Neural cell (in vitro differentiated cells): ENCODE measurements at regions not wholly inside any gene's neighbourhood (a gene's known extent, or its start where the extent isn't known, plus 50 kb on each side); places are given as distances from the start of the nearest gene placed in this dataset.

Experiments
- H2AFZ ChIP-seq: fragments of 200-600, 300-800 bp; sonication (generic), shearing (Covaris generic); 2 replicates; pipeline ENCODE4 v1.6.0; 2014; ENCODE audit warnings: low read depth, mild to moderate bottlenecking, antibody characterized with exemption, low read length, moderate library complexity
- H3F3A ChIP-seq: fragments of 200-600 bp; shearing (Covaris generic); 2 replicates; pipeline ENCODE4 v1.6.1; 2016; ENCODE audit warnings: mild to moderate bottlenecking, moderate library complexity, mixed read lengths, antibody characterized with exemption, low read length; ENCODE audit not compliant: insufficient read depth, poor library complexity, severe bottlenecking
- H3K27ac ChIP-seq: fragments of 200-600, 300-800 bp; sonication (generic), shearing (Covaris generic); 2 replicates; pipeline ENCODE4 v1.5.1; 2014; ENCODE audit warnings: mild to moderate bottlenecking, low read length, moderate library complexity
- H3K27me3 ChIP-seq: fragments of 300-800, 200-600 bp; sonication (generic), shearing (Covaris generic); 2 replicates; pipeline ENCODE4 v1.6.0; 2014; ENCODE audit warnings: mild to moderate bottlenecking, low read depth, low read length, moderate library complexity; ENCODE audit not compliant: insufficient read depth
- H3K36me3 ChIP-seq: fragments of 300-800, 200-600 bp; sonication (generic), shearing (Covaris generic); 2 replicates; pipeline ENCODE4 v1.5.1; 2014; ENCODE audit warnings: mild to moderate bottlenecking, antibody characterized with exemption, low read length, moderate library complexity; ENCODE audit not compliant: insufficient read depth
- H3K4me2 ChIP-seq: fragments of 300-800, 200-600 bp; sonication (generic), shearing (Covaris generic); 2 replicates; pipeline ENCODE4 v1.6.0; 2014; ENCODE audit warnings: mild to moderate bottlenecking, low read length
- H3K4me3 ChIP-seq: fragments of 300-800, 200-600 bp; sonication (generic), shearing (Covaris generic); 2 replicates; pipeline ENCODE4 v1.5.1; 2014; ENCODE audit warnings: mild to moderate bottlenecking, low read length, moderate library complexity
- H3K79me2 ChIP-seq: fragments of 200-600 bp; shearing (Covaris generic); replicated peaks from 2 replicates; pipeline ENCODE4 v1.6.0; 2014; ENCODE audit warnings: mild to moderate bottlenecking, low read length, moderate library complexity; ENCODE audit not compliant: insufficient read depth
- H3K9ac ChIP-seq: fragments of 300-800, 200-600 bp; sonication (generic), shearing (Covaris generic); 2 replicates; pipeline ENCODE4 v1.6.1; 2016; ENCODE audit warnings: mild to moderate bottlenecking, low read length, mixed read lengths
- H3K9me2 ChIP-seq: fragments of 200-600 bp; shearing (Covaris generic); 2 replicates; pipeline ENCODE4 v1.6.1; 2016; ENCODE audit warnings: mild to moderate bottlenecking, low read length, mixed read lengths; ENCODE audit not compliant: insufficient read depth
- H3K9me3 ChIP-seq: fragments of 200-600, 300-800 bp; sonication (generic), shearing (Covaris generic); 2 replicates; pipeline ENCODE4 v1.6.1; 2016; ENCODE audit warnings: mild to moderate bottlenecking, mixed run types, low read length, moderate library complexity, mixed read lengths
- H4K20me1 ChIP-seq: fragments of 200-600 bp; shearing (Covaris generic); 2 replicates; pipeline ENCODE4 v1.6.1; 2016; ENCODE audit warnings: mild to moderate bottlenecking, mixed run types; ENCODE audit not compliant: insufficient read depth
- CTCF ChIP-seq: fragments of 450-650 bp; IDR thresholded peaks from 2 replicates; pipeline ENCODE4 v1.5.1; 2014; ENCODE audit warnings: antibody characterized with exemption, mild to moderate bottlenecking, moderate library complexity; ENCODE audit not compliant: poor library complexity, severe bottlenecking
- EP300 ChIP-seq: fragments of 450-650 bp; conservative IDR thresholded peaks from 2 replicates; pipeline ENCODE4 v1.6.1; 2014; ENCODE audit warnings: antibody characterized with exemption, mild to moderate bottlenecking, moderate library complexity; ENCODE audit not compliant: poor library complexity, severe bottlenecking
- EZH2 ChIP-seq: fragments of 200-600, 300-800 bp; shearing (Covaris generic), sonication (generic); IDR thresholded peaks from 2 replicates; pipeline ENCODE4 v1.6.1; 2014; ENCODE audit warnings: antibody characterized with exemption, low read length, borderline replicate concordance, mild to moderate bottlenecking; ENCODE audit not compliant: insufficient read depth, poor library complexity, severe bottlenecking
- MXI1 ChIP-seq: fragments of 450-650 bp; conservative IDR thresholded peaks from 2 replicates; pipeline ENCODE4 v1.6.1; 2014; ENCODE audit warnings: antibody characterized with exemption, mild to moderate bottlenecking; ENCODE audit not compliant: poor library complexity, severe bottlenecking
- POLR2AphosphoS5 ChIP-seq: IDR thresholded peaks from 2 replicates; pipeline ENCODE4 v1.6.1; 2012
- RAD21 ChIP-seq: fragments of 450-650 bp; conservative IDR thresholded peaks from 2 replicates; pipeline ENCODE4 v1.6.1; 2014; ENCODE audit warnings: antibody characterized with exemption, mild to moderate bottlenecking, moderate library complexity
- SMC3 ChIP-seq: fragments of 450-650 bp; conservative IDR thresholded peaks from 2 replicates; pipeline ENCODE4 v1.6.1; 2014; ENCODE audit warnings: antibody characterized with exemption, mild to moderate bottlenecking, moderate library complexity; ENCODE audit not compliant: poor library complexity
- TAF1 ChIP-seq: IDR thresholded peaks from 2 replicates; pipeline ENCODE4 v1.6.1; 2012; ENCODE audit warnings: low read depth
- TF ChIP-seq, protein P1 (sequence below): IDR thresholded peaks from 2 replicates; pipeline ENCODE4 v1.6.1; 2012; ENCODE audit warnings: borderline replicate concordance

- H4K20me1 ChIP-seq, result no peaks in the 10 kb centered on the region
- H3K4me3 ChIP-seq, result no peak overlapping the region
- no peak overlapping the region for H3K27ac ChIP-seq
- no peak overlapping the region for H3K4me2 ChIP-seq
- no peaks in the 10 kb centered on the region for H3K36me3 ChIP-seq
- H3K79me2 ChIP-seq, result no peaks in the 10 kb centered on the region
- H3K9ac ChIP-seq, result no peak overlapping the region
- no peaks in the 10 kb centered on the region for H3K9me3 ChIP-seq
- H3K9me2 ChIP-seq, result no peaks in the 10 kb centered on the region
- H2AFZ ChIP-seq, result no peak overlapping the region
- H3K27me3 ChIP-seq, result no peaks in the 10 kb centered on the region
- no peaks in the 10 kb centered on the region for H3F3A ChIP-seq
- TF ChIP-seq CTCF, result no peak
- TF ChIP-seq, protein P1, sequence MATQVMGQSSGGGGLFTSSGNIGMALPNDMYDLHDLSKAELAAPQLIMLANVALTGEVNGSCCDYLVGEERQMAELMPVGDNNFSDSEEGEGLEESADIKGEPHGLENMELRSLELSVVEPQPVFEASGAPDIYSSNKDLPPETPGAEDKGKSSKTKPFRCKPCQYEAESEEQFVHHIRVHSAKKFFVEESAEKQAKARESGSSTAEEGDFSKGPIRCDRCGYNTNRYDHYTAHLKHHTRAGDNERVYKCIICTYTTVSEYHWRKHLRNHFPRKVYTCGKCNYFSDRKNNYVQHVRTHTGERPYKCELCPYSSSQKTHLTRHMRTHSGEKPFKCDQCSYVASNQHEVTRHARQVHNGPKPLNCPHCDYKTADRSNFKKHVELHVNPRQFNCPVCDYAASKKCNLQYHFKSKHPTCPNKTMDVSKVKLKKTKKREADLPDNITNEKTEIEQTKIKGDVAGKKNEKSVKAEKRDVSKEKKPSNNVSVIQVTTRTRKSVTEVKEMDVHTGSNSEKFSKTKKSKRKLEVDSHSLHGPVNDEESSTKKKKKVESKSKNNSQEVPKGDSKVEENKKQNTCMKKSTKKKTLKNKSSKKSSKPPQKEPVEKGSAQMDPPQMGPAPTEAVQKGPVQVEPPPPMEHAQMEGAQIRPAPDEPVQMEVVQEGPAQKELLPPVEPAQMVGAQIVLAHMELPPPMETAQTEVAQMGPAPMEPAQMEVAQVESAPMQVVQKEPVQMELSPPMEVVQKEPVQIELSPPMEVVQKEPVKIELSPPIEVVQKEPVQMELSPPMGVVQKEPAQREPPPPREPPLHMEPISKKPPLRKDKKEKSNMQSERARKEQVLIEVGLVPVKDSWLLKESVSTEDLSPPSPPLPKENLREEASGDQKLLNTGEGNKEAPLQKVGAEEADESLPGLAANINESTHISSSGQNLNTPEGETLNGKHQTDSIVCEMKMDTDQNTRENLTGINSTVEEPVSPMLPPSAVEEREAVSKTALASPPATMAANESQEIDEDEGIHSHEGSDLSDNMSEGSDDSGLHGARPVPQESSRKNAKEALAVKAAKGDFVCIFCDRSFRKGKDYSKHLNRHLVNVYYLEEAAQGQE, result no peak
- no peak for TF ChIP-seq RAD21
- TF ChIP-seq POLR2AphosphoS5, result no peak
- no peak for TF ChIP-seq TAF1
- no peak for TF ChIP-seq EP300
- TF ChIP-seq SMC3, result no peak
- no peak for TF ChIP-seq EZH2
- TF ChIP-seq MXI1, result no peak
These were observed 1209.2 kb downstream of the TYW1 start for GRCh38 chr7:68205826-68206225.

DNA sequence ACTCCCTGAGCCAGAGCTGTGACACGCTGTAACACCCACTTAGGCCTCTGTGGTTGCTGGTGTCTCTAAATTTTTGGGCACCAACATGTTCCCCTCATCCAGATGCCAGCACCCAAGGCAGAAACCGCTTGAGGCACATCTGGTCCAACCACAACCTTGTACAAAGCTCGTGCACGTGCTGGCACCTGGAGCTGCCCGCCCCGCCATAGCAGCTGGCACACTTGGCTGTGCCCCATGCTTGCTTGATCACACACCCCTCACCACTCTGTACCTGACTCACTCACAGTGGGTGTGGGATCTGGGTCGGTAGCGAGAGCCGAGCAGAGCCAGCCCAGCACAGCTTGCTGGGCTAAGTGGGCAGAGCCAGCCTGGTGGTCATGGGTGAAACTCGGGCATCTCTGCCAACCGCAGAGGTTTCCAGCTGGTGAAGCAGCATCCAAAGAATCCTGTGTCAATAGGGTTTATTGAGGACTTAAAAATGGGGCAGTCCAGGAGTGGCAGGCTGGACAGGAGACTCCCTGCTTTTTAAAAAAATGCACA, 1210.4 kb downstream of the TYW1 start:
- TF ChIP-seq RAD21 (no peak), TAF1 (no peak), MXI1 (no peak), CTCF (no peak), POLR2AphosphoS5 (no peak), EP300 (no peak)

More for the DNA sequence above, 1210.4 kb downstream of the TYW1 start:
- H3K79me2 ChIP-seq, result no peaks in the 10 kb centered on the region
- H3K4me2 ChIP-seq, result no peak overlapping the region
- H3K9ac ChIP-seq, result no peak overlapping the region
- H3K27me3 ChIP-seq, result no peaks in the 10 kb centered on the region
- no peaks in the 10 kb centered on the region for H3F3A ChIP-seq
- H3K27ac ChIP-seq, result no peak overlapping the region
- H3K4me3 ChIP-seq, result no peak overlapping the region
- H3K9me3 ChIP-seq, result no peaks in the 10 kb centered on the region
- H3K9me2 ChIP-seq, result no peaks in the 10 kb centered on the region
- H2AFZ ChIP-seq, result no peak overlapping the region
- H4K20me1 ChIP-seq, result no peaks in the 10 kb centered on the region
- H3K36me3 ChIP-seq, result no peaks in the 10 kb centered on the region
